ENCODE measurements at regions not wholly inside any gene's neighbourhood (a gene's known extent, or its start where the extent isn't known, plus 50 kb on each side); places are given as distances from the start of the nearest gene placed in this dataset.

GRCh38 chr2:219692521-219692920 lies 65.1 kb downstream of the SLC4A3 start:
- FAIRE-seq = no peak

DNA sequence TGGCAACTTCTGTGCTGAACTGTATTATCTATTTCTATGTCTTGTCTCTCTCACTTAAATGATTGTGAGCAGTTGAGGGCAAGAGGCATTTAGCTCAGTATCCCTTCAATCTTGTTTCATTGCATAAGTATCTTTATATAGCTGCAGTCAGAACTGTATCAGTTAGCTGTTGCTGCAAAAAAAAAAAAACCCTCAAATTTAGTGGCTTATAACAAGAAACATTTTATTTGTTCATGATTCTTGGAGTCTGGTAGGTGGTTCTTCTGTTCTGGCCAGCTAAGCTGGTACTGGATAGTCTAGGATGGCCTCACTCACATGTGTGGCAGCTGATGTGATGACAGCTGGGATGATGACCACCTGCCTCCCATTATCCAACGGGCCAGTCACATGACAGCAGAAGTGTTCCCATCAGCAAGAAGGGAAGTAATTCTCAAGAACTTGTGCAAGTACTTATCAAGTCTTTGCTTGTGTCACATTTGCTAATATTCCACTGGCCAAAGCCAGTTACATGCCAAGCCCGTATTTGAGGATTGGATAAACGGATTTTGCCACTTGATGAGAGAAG lies 67.8 kb downstream of the SLC4A3 start:
- no peak for FAIRE-seq

- no peak for FAIRE-seq
Observed at GRCh38 chr2:219697811-219698747, 70.6 kb downstream of the SLC4A3 start.

DNA sequence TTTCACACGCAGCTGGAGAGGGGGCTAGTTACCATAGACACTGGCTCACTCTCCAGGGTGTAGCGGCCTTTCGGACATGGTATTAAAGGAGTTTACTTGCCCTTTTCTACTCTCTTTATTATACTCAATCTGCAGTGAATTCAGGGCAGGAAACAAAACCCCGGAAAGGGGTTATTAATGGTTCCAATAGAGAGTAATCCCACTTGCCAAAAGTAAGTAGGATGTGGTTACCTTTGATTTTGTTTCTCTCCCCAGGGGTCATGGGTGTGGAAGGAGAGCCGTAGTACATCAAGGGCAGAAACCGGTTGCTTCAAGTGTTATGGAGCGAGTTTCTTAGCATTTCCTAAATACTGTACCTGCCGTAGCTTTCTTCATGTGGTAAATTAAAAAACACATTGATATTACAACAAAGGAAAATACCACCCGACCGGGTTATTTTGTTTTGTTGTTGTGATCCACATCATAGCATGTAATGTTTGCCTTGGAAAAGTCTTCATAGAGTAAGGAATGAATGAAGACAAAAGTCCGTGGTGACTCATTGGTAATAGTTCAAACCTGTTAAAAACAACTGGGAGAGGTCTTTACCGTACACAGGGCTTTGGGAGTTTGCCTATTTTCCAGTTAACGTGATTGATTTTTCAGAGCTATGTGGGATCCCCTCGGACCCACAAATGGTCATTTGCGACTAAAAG lies 71.5 kb downstream of the SLC4A3 start:
- FAIRE-seq = no peak

GRCh38 chr2:219699440-219699821 lies 72.0 kb downstream of the SLC4A3 start:
- no peak for FAIRE-seq

- no peak for FAIRE-seq
Observed at GRCh38 chr2:219701847-219702634, 74.6 kb downstream of the SLC4A3 start.

DNA sequence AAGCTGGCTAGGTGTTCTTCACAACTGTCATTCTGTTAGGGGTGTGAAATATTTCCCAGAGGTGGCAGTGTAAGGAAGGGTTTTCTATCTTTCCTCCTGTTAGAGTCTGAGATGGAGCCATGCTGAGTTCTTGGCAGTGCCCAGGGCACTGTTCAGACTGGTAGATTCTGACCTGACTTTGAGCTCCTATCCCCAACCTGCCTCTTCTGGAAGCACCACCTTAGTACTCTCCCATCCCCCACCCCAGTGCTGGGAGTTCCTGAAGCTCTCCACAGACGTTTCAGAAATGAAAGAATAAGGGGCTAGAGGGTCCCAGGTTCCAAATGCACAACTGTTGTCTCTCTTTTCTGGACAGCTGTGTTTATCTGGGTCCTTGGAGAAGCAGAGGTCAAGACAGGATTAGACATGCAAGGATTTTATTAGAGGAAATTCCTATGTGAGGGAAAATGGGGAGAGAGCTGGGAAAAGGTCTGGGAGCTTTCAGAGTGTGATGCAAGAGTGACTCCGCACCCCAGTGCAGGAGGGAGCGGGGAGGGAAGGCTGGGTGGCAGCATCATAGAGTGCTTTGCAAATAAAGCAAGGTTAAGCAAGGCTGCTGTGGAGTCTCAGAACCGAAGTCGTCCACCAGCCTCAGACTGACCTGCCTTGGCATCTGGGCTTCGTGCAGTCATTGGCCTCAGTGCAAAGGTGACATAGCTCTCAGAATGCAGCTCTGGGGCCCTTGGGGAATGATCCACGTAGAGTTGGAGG lies 75.5 kb downstream of the SLC4A3 start:
- no peak for FAIRE-seq

- FAIRE-seq = no peak
Observed at GRCh38 chr2:219704878-219705277, 77.4 kb downstream of the SLC4A3 start.

DNA sequence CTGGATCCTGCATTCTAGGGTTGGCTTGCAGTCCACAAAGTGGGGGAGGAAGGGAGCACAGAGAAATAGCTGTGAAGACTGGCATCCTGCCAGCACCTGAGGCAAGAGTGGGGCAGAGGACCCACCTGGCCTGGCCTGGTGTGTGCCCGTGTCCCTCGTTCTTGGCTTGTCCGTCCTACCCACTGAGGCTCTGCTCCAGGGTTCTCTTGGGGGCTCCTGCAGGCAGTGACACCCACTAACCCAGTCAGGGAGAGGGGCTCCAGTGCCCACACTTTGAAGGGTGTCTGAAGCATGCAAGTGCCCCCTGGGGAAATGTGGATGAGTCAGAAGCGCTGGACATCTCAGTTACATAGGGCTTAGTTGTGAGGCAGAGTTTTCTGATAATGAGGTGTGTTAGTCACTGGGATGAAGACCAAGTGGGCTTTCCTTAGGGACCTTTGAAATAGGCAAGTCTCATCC lies 79.4 kb downstream of the SLC4A3 start:
- no peak for FAIRE-seq

GRCh38 chr2:219707496-219708285 lies 80.3 kb downstream of the SLC4A3 start:
- FAIRE-seq = no peak

- FAIRE-seq = no peak
Observed at GRCh38 chr2:219709331-219709761, 81.9 kb downstream of the SLC4A3 start.

GRCh38 chr2:219713110-219713509 lies 85.7 kb downstream of the SLC4A3 start:
- FAIRE-seq = no peak

GRCh38 chr2:219714681-219715400 lies 87.4 kb downstream of the SLC4A3 start:
- FAIRE-seq = no peak

DNA sequence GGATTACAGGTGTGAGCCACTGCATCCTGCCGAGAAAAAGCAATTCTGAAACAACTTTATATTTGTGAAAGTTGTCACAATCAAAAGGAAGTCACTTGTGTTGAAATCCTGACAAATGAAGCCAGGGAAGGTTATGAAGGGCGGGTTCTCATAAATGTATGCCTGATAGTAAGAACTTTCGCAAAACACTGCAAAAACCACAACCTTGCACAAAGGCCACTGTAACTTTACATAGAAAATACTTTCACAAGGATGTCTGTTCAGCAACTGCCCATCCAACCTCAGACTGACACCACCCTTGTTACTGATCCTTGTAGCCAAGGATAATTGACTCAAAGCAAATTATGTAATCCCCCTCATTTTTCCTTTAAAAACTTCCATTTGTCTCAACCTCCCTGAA lies 90.6 kb downstream of the SLC4A3 start:
- no peak for FAIRE-seq

DNA sequence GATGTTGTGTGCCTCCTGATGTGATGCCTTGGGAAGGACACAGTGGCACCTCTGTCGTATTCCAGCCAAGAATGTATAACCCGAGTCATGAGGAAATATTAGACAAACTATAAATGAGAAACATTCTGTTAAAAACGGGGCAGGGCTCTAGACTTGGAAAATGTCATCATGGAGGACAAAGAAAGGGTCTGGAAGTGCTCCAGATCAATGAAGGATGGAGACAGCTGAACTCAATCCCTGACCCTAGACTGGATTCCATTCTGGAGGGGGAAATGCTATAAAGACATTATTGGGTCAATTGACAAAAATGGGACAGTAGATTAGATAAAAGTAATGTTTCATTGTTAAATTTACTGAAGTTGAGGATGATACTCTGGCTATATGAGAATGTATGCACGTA lies 92.1 kb downstream of the SLC4A3 start:
- FAIRE-seq = no peak

DNA sequence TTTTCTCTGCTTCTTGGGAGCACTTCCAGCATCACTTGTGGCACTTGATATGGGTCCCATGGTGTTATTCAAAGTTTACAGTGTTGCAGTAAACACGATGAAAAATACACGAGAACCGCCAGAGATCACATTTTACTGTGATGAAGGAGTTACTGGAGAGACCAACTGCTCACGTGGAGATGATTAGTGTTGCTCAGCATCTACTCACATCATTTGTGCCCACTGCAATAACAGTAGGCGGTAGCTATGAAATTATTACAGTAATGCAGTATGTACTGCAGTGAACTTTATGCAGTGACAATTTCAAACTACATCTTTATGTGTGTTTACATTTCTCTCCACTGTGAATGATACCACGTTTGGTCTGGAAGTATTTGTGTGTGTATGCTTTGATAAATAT lies 93.5 kb downstream of the SLC4A3 start:
- no peak for FAIRE-seq

GRCh38 chr2:219722276-219722879 lies 94.9 kb downstream of the SLC4A3 start:
- FAIRE-seq = no peak

DNA sequence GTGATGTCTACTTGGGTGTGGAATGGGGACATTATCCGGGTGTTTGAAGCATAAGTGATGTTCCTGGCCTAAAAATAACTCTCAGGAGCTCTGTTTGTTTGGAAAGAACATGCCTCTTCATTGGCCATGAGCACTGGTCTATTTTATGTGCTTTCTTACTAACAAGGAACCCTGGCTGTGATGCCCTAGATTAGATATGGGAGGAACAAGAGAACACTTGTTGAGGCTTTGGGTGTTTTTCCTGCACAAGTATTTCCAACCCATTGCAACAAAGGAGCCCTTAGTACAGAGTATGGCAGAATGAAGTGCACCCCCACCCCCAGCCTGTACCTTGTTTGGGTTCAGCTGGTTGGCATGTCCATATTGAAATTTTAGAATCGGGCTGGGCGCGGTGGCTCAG lies 95.9 kb downstream of the SLC4A3 start:
- no peak for FAIRE-seq

GRCh38 chr2:219724628-219725027 lies 97.2 kb downstream of the SLC4A3 start:
- no peak for FAIRE-seq

- FAIRE-seq = no peak
Observed at GRCh38 chr2:219726916-219727315, 99.5 kb downstream of the SLC4A3 start.

Data from islet of Langerhans (tissue), 1 donor.